Kidney (tissue), 13 donors: ENCODE measurements at regions not wholly inside any gene's neighbourhood (a gene's known extent, or its start where the extent isn't known, plus 50 kb on each side); places are given as distances from the start of the nearest gene placed in this dataset.

Experiments
- DNase-seq, 5 donors: peaks; one replicate each; pipeline ENCODE4 v3.0.0-alpha.2; 2013 to 2020
- FAIRE-seq: peaks from 2 replicates; lab custom pipeline; 2012; peaks lifted over from hg19 to GRCh38; lab: Jason Lieb, UNC
- H3K27ac ChIP-seq, 2 donors: one replicate each; pipeline ENCODE4 v1.7.0; 2013; ENCODE audit warnings: low read depth in 2 of 2, low read length in 2 of 2, inconsistent platforms in 1 of 2
- H3K27me3 ChIP-seq: one replicate; pipeline ENCODE4 v1.7.1; 2013; ENCODE audit warnings: low read length, inconsistent platforms; ENCODE audit not compliant: control insufficient read depth, insufficient read depth
- H3K36me3 ChIP-seq, 3 donors: one replicate each; pipeline versions ENCODE4 v1.7.0 to v1.7.1; 2013; ENCODE audit warnings: low read length in 3 of 3, control low read depth in 1 of 3, inconsistent platforms in 1 of 3; ENCODE audit not compliant: insufficient read depth in 3 of 3, control insufficient read depth in 2 of 3
- H3K4me1 ChIP-seq, 3 donors: one replicate each; pipeline versions ENCODE4 v1.7.0 to v1.7.1; 2013; ENCODE audit warnings: low read length in 3 of 3, inconsistent platforms in 1 of 3, low read depth in 1 of 3; ENCODE audit not compliant: control insufficient read depth in 2 of 3, insufficient read depth in 2 of 3
- H3K4me3 ChIP-seq, 3 donors: one replicate each; pipeline versions ENCODE4 v1.7.0 to v1.8.1; 2013; ENCODE audit warnings: low read length in 3 of 3, control low read depth in 1 of 3, inconsistent platforms in 1 of 3
- H3K9ac ChIP-seq, 3 donors: one replicate each; pipeline versions ENCODE4 v1.7.0 to v1.7.1; 2013; ENCODE audit warnings: low read length in 3 of 3, control low read depth in 1 of 3, inconsistent platforms in 1 of 3
- H3K9me3 ChIP-seq, 3 donors: one replicate each; pipeline versions ENCODE4 v1.7.0 to v1.7.1; 2013; ENCODE audit warnings: low read length in 3 of 3, control low read depth in 1 of 3, inconsistent platforms in 1 of 3; ENCODE audit not compliant: control insufficient read depth in 2 of 3, insufficient read depth in 1 of 3
- CTCF ChIP-seq: IDR thresholded peaks from 3 replicates; pipeline ENCODE4 v1.5.1; 2012; ENCODE audit warnings: mild to moderate bottlenecking, moderate library complexity, borderline replicate concordance; ENCODE audit not compliant: insufficient read depth; ENCODE audit errors: extremely low read depth
- intact Hi-C: fragments of 100-400 bp; cut with DNase I; formaldehyde crosslinking; loops from one replicate; pipeline ENCODE4 v1.11.1; 2022
- donor health status: control.
- donor health status: control.
- donor health status: control.
- donor health status: control.
- donor health status: control.
- donor health status: DM: yes; HTN: yes; CAD: no.
- donor health status: Normal renal cell carcinoma (clear cell type).

- TF ChIP-seq CTCF: no peak
- peaks cover 0 to 6% (median 0%) of the 10 kb centered on the region in 3 donors for H3K4me1 ChIP-seq
- DNase-seq (no peak), FAIRE-seq (no peak)
- H3K9ac ChIP-seq: no peak overlapping the region
- no peaks in the 10 kb centered on the region for H3K9me3 ChIP-seq
- no peaks in the 10 kb centered on the region for H3K27me3 ChIP-seq
- no peaks in the 10 kb centered on the region for H3K36me3 ChIP-seq
- H3K27ac ChIP-seq: no peak overlapping the region
- intact Hi-C loops: no loop called here
- H3K4me3 ChIP-seq: peak overlapping the region in 1 of 3 donors; percentile 69
Observed at GRCh38 chr1:117734403-117734802, 128.6 kb downstream of the TENT5C start.

- Histone ChIP-seq H3K9me3 (no peaks in the 10 kb centered on the region), H3K27ac (peak overlapping the region in 1 of 2 donors; percentile 36), H3K4me3 (peak overlapping the region; percentile 40 to 69 (median 61)), H3K36me3 (no peaks in the 10 kb centered on the region), H3K9ac (peak overlapping the region; percentile 19 to 45 (median 28)), H3K4me1 (peaks cover 0 to 6% (median 0%) of the 10 kb centered on the region in 3 donors), H3K27me3 (no peaks in the 10 kb centered on the region)
- DNase-seq (peak in 2 of 5 donors; percentile 58 to 79), FAIRE-seq (peak; percentile 70)
- intact Hi-C loops: no loop called here
- no peak for TF ChIP-seq CTCF
Observed at GRCh38 chr1:117735045-117735992, 129.5 kb downstream of the TENT5C start.

- Histone ChIP-seq H3K4me1 (peaks cover 0 to 2% (median 0%) of the 10 kb centered on the region in 3 donors), H3K4me3 (no peak overlapping the region), H3K27me3 (no peaks in the 10 kb centered on the region), H3K36me3 (no peaks in the 10 kb centered on the region), H3K9me3 (no peaks in the 10 kb centered on the region), H3K27ac (no peak overlapping the region), H3K9ac (no peak overlapping the region)
- TF ChIP-seq CTCF: no peak
- FAIRE-seq (no peak), DNase-seq (no peak)
- intact Hi-C loops: no loop called here
Observed at GRCh38 chr1:117739504-117739903, 133.7 kb downstream of the TENT5C start.
